C4-2B (cell line): ENCODE measurements at regions not wholly inside any gene's neighbourhood (a gene's known extent, or its start where the extent isn't known, plus 50 kb on each side); places are given as distances from the start of the nearest gene placed in this dataset.

Source experiments
- H3K27ac ChIP-seq: fragments of 450-650 bp; 2 replicates; pipeline ENCODE4 v1.5.1; 2017
- ZFX ChIP-seq: fragments of 450-650 bp; IDR thresholded peaks from 2 replicates; pipeline ENCODE4 v1.6.1; 2017
- TF ChIP-seq, protein P1 (sequence below): fragments of 450-650 bp; conservative IDR thresholded peaks from 2 replicates; pipeline ENCODE4 v1.5.1; 2017; ENCODE audit warnings: mild to moderate bottlenecking

- H3K27ac ChIP-seq, result no peak overlapping the region
- TF ChIP-seq ZFX, result no peak
- TF ChIP-seq, protein P1, sequence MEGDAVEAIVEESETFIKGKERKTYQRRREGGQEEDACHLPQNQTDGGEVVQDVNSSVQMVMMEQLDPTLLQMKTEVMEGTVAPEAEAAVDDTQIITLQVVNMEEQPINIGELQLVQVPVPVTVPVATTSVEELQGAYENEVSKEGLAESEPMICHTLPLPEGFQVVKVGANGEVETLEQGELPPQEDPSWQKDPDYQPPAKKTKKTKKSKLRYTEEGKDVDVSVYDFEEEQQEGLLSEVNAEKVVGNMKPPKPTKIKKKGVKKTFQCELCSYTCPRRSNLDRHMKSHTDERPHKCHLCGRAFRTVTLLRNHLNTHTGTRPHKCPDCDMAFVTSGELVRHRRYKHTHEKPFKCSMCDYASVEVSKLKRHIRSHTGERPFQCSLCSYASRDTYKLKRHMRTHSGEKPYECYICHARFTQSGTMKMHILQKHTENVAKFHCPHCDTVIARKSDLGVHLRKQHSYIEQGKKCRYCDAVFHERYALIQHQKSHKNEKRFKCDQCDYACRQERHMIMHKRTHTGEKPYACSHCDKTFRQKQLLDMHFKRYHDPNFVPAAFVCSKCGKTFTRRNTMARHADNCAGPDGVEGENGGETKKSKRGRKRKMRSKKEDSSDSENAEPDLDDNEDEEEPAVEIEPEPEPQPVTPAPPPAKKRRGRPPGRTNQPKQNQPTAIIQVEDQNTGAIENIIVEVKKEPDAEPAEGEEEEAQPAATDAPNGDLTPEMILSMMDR, result no peak
These were observed 116.8 kb downstream of the OGFRL1 start for GRCh38 chr6:71405416-71405815.

GRCh38 chr6:71406865-71407860 is 118.6 kb downstream of the OGFRL1 start:
- H3K27ac ChIP-seq, result no peak overlapping the region

GRCh38 chr6:71408787-71409723 is 120.4 kb downstream of the OGFRL1 start:
- H3K27ac ChIP-seq, result no peak overlapping the region
- TF ChIP-seq ZFX, result no peak
- TF ChIP-seq, protein P1, result no peak

More at GRCh38 chr6:71406865-71407860, 118.6 kb downstream of the OGFRL1 start:
- TF ChIP-seq, protein P1, result no peak

GRCh38 chr6:71410164-71410566 is 121.6 kb downstream of the OGFRL1 start:
- no peak overlapping the region for H3K27ac ChIP-seq
- TF ChIP-seq, protein P1, result no peak
- TF ChIP-seq ZFX, result no peak

DNA sequence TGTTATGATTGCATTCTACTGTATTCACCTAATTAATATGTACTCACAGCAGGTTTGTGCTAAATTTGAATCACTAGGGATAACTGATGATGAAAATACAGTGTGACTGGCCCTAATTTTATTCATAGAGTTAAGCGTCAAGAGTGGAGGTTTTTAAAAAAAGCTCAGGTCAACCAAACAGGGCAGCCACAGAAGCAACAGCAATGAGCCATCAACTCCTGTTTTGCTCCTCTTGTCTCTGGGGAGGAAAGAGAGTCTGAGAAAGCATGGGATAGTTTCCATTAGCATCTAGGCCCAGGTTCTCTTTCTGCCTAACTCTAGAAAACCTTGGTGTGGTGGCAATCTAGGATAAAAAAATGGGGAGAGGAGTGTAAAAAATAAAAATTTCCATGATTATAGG is 122.1 kb downstream of the OGFRL1 start:
- no peak overlapping the region for H3K27ac ChIP-seq

GRCh38 chr6:71411882-71412281 is 123.3 kb downstream of the OGFRL1 start:
- H3K27ac ChIP-seq, result no peak overlapping the region
- TF ChIP-seq, protein P1, result no peak
- TF ChIP-seq ZFX, result no peak

More for the DNA sequence above, 122.1 kb downstream of the OGFRL1 start:
- TF ChIP-seq, protein P1, result no peak
- no peak for TF ChIP-seq ZFX
